B cell (primary cell): ENCODE measurements at regions not wholly inside any gene's neighbourhood (a gene's known extent, or its start where the extent isn't known, plus 50 kb on each side); places are given as distances from the start of the nearest gene placed in this dataset.

Source experiments
- ATAC-seq: fragments of 200-7000 bp; cut with Tn5 transposase; one replicate; pipeline ENCODE4 v1.10.0; 2021; ENCODE audit warnings: low read depth, mild to moderate bottlenecking, moderate number of reproducible peaks, moderate library complexity
- CTCF ChIA-PET: fragments of 350-600 bp; sonication (Branson Sonifier 250); formaldehyde crosslinking; loops from one replicate; lab custom pipeline; 2021; ENCODE audit warnings: antibody characterized with exemption, inconsistent platforms; lab: Charles Lee
- POLR2A ChIA-PET: fragments of 350-600 bp; sonication (Branson Sonifier 250); formaldehyde crosslinking; loops from one replicate; lab custom pipeline; 2021; ENCODE audit warnings: antibody characterized with exemption; lab: Charles Lee
- DNase-seq: peaks from one replicate; pipeline ENCODE4 v3.0.0; 2013
- H2AFZ ChIP-seq: 2 replicates; pipeline ENCODE4 v1.6.1; 2012; ENCODE audit warnings: mild to moderate bottlenecking, low read depth, low read length; ENCODE audit not compliant: insufficient read depth, poor library complexity, severe bottlenecking
- H3K27ac ChIP-seq, 2 donors: 1 replicate in 1 of 2; 2 replicates in 1 of 2; pipeline ENCODE4 v1.5.1; 2012 to 2013; ENCODE audit warnings: low read length in 2 of 2, mild to moderate bottlenecking in 2 of 2, moderate library complexity in 1 of 2
- H3K27me3 ChIP-seq, 4 experiments: fragments of 200-600 bp in 1 of 4; sonication (generic) in 1 of 4; replicated peaks in 1 of 4; 1 replicate in 2 of 4; 2 replicates in 2 of 4; pipeline versions ENCODE4 v1.6.1 to v1.7.0; 2013 to 2016; ENCODE audit warnings: low read length in 3 of 4, mild to moderate bottlenecking in 2 of 4, mixed read lengths in 1 of 4, moderate library complexity in 1 of 4; ENCODE audit not compliant: insufficient read depth in 4 of 4, control insufficient read depth in 3 of 4; ENCODE audit errors: control extremely low read depth in 1 of 4
- H3K36me3 ChIP-seq, 2 experiments: replicated peaks in 1 of 2; 1 replicate in 1 of 2; 2 replicates in 1 of 2; pipeline versions ENCODE4 v1.6.1 to v1.7.1; 2013; ENCODE audit warnings: low read length in 1 of 2; ENCODE audit not compliant: insufficient read depth in 2 of 2, control insufficient read depth in 1 of 2; ENCODE audit errors: control extremely low read depth in 1 of 2, extremely low read depth in 1 of 2
- H3K4me1 ChIP-seq, 2 donors: fragments of 200-600 bp in 1 of 2; sonication (generic) in 1 of 2; 1 replicate in 1 of 2; 2 replicates in 1 of 2; pipeline versions ENCODE4 v1.5.1 to v1.6.1; 2013 to 2017; ENCODE audit warnings: low read length in 2 of 2; ENCODE audit not compliant: control insufficient read depth in 2 of 2, insufficient read depth in 2 of 2
- H3K4me2 ChIP-seq: replicated peaks from 2 replicates; pipeline ENCODE3; 2012; ENCODE audit warnings: mild to moderate bottlenecking, low read depth, low read length; ENCODE audit not compliant: poor library complexity, severe bottlenecking
- H3K4me3 ChIP-seq, 5 experiments: fragments of 200-600 bp in 1 of 5; sonication (generic) in 1 of 5; 1 replicate in 3 of 5; 2 replicates in 2 of 5; pipeline versions ENCODE4 v1.5.1 to v1.7.0; 2011 to 2016; ENCODE audit warnings: low read length in 4 of 5, mild to moderate bottlenecking in 4 of 5, low read depth in 2 of 5, control low read depth in 1 of 5, moderate library complexity in 1 of 5; ENCODE audit not compliant: insufficient read depth in 1 of 5; ENCODE audit errors: control extremely low read depth in 1 of 5, extremely low read depth in 1 of 5
- H3K79me2 ChIP-seq: fragments of 200-600 bp; sonication (generic); one replicate; pipeline ENCODE4 v1.6.0; 2016; ENCODE audit warnings: low read length; ENCODE audit not compliant: control insufficient read depth, insufficient read depth
- H3K9ac ChIP-seq: fragments of 200-600 bp; sonication (generic); 2 replicates; pipeline ENCODE4 v1.6.1; 2017; ENCODE audit warnings: mild to moderate bottlenecking, low read length, moderate library complexity
- H3K9me3 ChIP-seq, 3 donors: one replicate each; pipeline versions ENCODE4 v1.6.1 to v1.7.1; 2013; ENCODE audit warnings: low read length in 2 of 3; ENCODE audit not compliant: control insufficient read depth in 2 of 3, insufficient read depth in 1 of 3; ENCODE audit errors: control extremely low read depth in 1 of 3
- H4K20me1 ChIP-seq: 2 replicates; pipeline ENCODE4 v1.6.0; 2012; ENCODE audit warnings: mild to moderate bottlenecking, low read length; ENCODE audit not compliant: insufficient read depth, control insufficient read depth, poor library complexity, severe bottlenecking
- H3K27ac Mint-ChIP-seq: one replicate; pipeline ENCODE4 v1.8.0; 2021; ENCODE audit warnings: mixed read lengths
- H3K27me3 Mint-ChIP-seq: one replicate; pipeline ENCODE4 v1.8.0; 2021; ENCODE audit warnings: mixed read lengths
- H3K4me1 Mint-ChIP-seq: one replicate; pipeline ENCODE4 v1.8.0; 2021; ENCODE audit warnings: mixed read lengths
- H3K4me3 Mint-ChIP-seq: one replicate; pipeline ENCODE4 v1.8.0; 2021; ENCODE audit warnings: mixed read lengths
- H3K9me3 Mint-ChIP-seq: one replicate; pipeline ENCODE4 v1.8.0; 2022; ENCODE audit warnings: mixed read lengths; ENCODE audit not compliant: insufficient read depth
- EZH2 ChIP-seq: IDR thresholded peaks from 2 replicates; pipeline ENCODE4 v1.6.1; 2012; ENCODE audit warnings: borderline replicate concordance, low read depth, mild to moderate bottlenecking, moderate library complexity, low read length; ENCODE audit not compliant: insufficient read depth, poor library complexity, severe bottlenecking
- WGBS: methylation state at CpG from one replicate; pipeline ENCODE4 v1.1.5; 2013; ENCODE audit warnings: missing lambda C conversion rate; ENCODE audit not compliant: insufficient coverage; 5-methylcytosine and 5-hydroxymethylcytosine counted together
- intact Hi-C: fragments of 100-400 bp; cut with micrococcal nuclease; formaldehyde crosslinking; loops from one replicate; pipeline ENCODE4 v1.10.0; 2022
- TF ChIP-seq, protein P1 (sequence below): fragments of 200-600 bp; IDR thresholded peaks from one replicate; pipeline ENCODE4 v1.8.0; 2022; ENCODE audit warnings: antibody characterized with exemption, mild to moderate bottlenecking

- Histone ChIP-seq H3K4me3 (no peak overlapping the region), H3K79me2 (no peaks in the 10 kb centered on the region), H4K20me1 (no peaks in the 10 kb centered on the region), H2AFZ (no peak overlapping the region), H3K9ac (no peak overlapping the region), H3K27me3 (peaks cover 0 to 4% (median 0%) of the 10 kb centered on the region in 4 experiments), H3K9me3 (peaks cover 1 to 9% (median 7%) of the 10 kb centered on the region in 3 donors), H3K4me2 (no peak overlapping the region), H3K27ac (no peak overlapping the region), H3K4me1 (peaks cover 0 to 6% of the 10 kb centered on the region in 2 donors), H3K36me3 (no peaks in the 10 kb centered on the region)
- Mint-ChIP-seq H3K27me3 (peaks cover 19% of the 10 kb centered on the region), H3K4me1 (peaks cover 5% of the 10 kb centered on the region), H3K4me3 (no peak overlapping the region), H3K27ac (no peak overlapping the region), H3K9me3 (peaks cover 5% of the 10 kb centered on the region)
- intact Hi-C loops, result no loop called here
- ATAC-seq (no peak), DNase-seq (no peak)
- TF ChIP-seq EZH2, result no peak
- TF ChIP-seq, protein P1, sequence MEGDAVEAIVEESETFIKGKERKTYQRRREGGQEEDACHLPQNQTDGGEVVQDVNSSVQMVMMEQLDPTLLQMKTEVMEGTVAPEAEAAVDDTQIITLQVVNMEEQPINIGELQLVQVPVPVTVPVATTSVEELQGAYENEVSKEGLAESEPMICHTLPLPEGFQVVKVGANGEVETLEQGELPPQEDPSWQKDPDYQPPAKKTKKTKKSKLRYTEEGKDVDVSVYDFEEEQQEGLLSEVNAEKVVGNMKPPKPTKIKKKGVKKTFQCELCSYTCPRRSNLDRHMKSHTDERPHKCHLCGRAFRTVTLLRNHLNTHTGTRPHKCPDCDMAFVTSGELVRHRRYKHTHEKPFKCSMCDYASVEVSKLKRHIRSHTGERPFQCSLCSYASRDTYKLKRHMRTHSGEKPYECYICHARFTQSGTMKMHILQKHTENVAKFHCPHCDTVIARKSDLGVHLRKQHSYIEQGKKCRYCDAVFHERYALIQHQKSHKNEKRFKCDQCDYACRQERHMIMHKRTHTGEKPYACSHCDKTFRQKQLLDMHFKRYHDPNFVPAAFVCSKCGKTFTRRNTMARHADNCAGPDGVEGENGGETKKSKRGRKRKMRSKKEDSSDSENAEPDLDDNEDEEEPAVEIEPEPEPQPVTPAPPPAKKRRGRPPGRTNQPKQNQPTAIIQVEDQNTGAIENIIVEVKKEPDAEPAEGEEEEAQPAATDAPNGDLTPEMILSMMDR, result no peak
- ChIA-PET POLR2A (no interaction called here), CTCF (no interaction called here)
- WGBS, result no CpG with 5 or more reads among the region's 4 CpGs
These were observed 77.4 kb upstream of the SULF2 start for GRCh38 chr20:47862574-47863240.

DNA sequence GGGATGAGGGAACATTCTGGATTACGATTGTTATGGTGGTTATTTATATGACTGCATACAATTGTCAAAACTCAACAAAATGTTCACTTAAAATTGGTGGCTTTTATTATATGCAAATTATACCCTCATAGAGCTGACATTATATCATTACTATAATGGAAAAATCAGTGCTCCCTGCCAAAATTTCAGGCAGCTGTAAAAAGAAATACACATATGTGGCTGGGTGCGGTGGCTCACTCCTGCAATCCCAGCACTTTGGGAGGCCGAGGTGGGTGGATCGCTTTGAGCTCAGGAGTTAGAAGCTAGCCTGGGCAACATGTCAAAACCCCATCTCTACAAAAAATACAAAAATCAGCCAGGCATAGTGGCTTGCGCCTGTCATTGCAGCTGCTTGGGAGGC is 75.8 kb upstream of the SULF2 start:
- ChIA-PET CTCF (interaction anchor here (0.9 kb wide), 1 partner anchor 760 kb away, joined by 3 read pairs; no protein-coding TSS in a partner anchor), POLR2A (no interaction called here)
- Histone ChIP-seq H3K36me3 (no peaks in the 10 kb centered on the region), H3K9ac (no peak overlapping the region), H3K4me3 (no peak overlapping the region), H3K79me2 (no peaks in the 10 kb centered on the region), H3K4me2 (no peak overlapping the region), H2AFZ (no peak overlapping the region), H3K4me1 (peaks cover 0 to 9% of the 10 kb centered on the region in 2 donors), H3K9me3 (peaks cover 1 to 9% (median 7%) of the 10 kb centered on the region in 3 donors), H3K27me3 (peaks cover 0 to 4% (median 0%) of the 10 kb centered on the region in 4 experiments), H4K20me1 (no peaks in the 10 kb centered on the region), H3K27ac (no peak overlapping the region)
- H3K27ac Mint-ChIP-seq, result no peak overlapping the region
- peaks cover 5% of the 10 kb centered on the region for H3K9me3 Mint-ChIP-seq
- 95% methylated on average over 3 of the region's 5 CpGs for WGBS
- H3K4me1 Mint-ChIP-seq, result peaks cover 10% of the 10 kb centered on the region
- TF ChIP-seq EZH2, result no peak
- TF ChIP-seq, protein P1, result no peak
- H3K27me3 Mint-ChIP-seq, result peaks cover 19% of the 10 kb centered on the region
- H3K4me3 Mint-ChIP-seq, result no peak overlapping the region
- ATAC-seq, result no peak
- no peak for DNase-seq
- intact Hi-C loops, result no loop called here
